SK-N-MC (cell line): ENCODE measurements at regions not wholly inside any gene's neighbourhood (a gene's known extent, or its start where the extent isn't known, plus 50 kb on each side); places are given as distances from the start of the nearest gene placed in this dataset.

Experiments
- EZH2 ChIP-seq: fragments of 200-600 bp; sonication (generic); IDR thresholded peaks from one replicate; pipeline ENCODE4 v1.6.1; 2017; ENCODE audit warnings: antibody characterized with exemption
- POLR2AphosphoS5 ChIP-seq: IDR thresholded peaks from 2 replicates; pipeline ENCODE4 v1.6.1; 2012; ENCODE audit warnings: mild to moderate bottlenecking, low read depth, low read length, borderline replicate concordance

- no peak for TF ChIP-seq EZH2
- no peak for TF ChIP-seq POLR2AphosphoS5
These were observed 548.2 kb upstream of the FAT1 start for GRCh38 chr4:187271848-187272247.
